Neuron (in vitro differentiated cells): ENCODE measurements at regions not wholly inside any gene's neighbourhood (a gene's known extent, or its start where the extent isn't known, plus 50 kb on each side); places are given as distances from the start of the nearest gene placed in this dataset.

Source experiments
- H2AFZ ChIP-seq: one replicate; pipeline ENCODE4 v1.6.1; 2013; ENCODE audit warnings: low read depth, mild to moderate bottlenecking, inconsistent platforms, low read length, moderate library complexity
- H3K27me3 ChIP-seq: one replicate; pipeline ENCODE4 v1.6.1; 2013; ENCODE audit warnings: low read length; ENCODE audit not compliant: insufficient read depth
- H3K36me3 ChIP-seq: one replicate; pipeline ENCODE4 v1.6.1; 2013; ENCODE audit warnings: low read length; ENCODE audit not compliant: insufficient read depth
- H3K4me1 ChIP-seq: one replicate; pipeline ENCODE4 v1.6.1; 2013; ENCODE audit warnings: low read length; ENCODE audit not compliant: insufficient read depth
- H3K4me3 ChIP-seq: 2 replicates; pipeline ENCODE4 v1.5.1; 2013; ENCODE audit warnings: mild to moderate bottlenecking, low read length, moderate library complexity
- H3K9me3 ChIP-seq: one replicate; pipeline ENCODE4 v1.6.1; 2013; ENCODE audit warnings: low read length

DNA sequence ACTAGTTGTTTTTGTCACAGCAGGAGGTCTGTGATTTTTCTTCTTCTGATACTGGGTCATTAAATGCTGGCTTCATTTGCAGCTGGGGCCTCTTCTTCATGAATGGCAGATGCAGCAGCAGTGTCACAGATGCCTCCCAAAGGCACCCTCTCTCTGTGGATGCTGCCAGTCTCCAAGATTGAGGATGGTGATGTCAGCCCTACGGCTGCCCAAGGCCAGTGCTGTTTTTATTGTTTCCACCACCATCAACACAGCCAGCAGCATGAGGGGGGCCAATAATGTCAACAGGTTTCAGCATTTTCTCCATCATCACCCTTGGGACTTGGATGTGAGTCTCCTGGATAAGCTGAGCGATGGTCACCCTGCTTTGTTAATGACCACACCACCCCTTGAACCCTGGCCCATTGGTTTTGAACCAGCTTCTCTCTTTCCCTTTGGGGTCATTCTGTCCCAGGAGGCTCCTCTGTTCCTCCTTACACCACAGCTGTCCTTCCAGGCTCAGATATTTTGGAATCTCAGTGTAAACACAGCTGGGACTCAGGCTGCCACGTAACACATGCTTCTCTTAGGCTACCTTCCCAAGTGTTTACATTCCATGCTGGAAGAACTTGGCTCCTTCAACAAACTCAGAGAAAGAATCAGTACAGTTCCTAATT is 151.7 kb upstream of the DDHD1 start:
- H3K4me3 ChIP-seq = no peak overlapping the region
- H3K4me1 ChIP-seq = peaks cover 14% of the 10 kb centered on the region
- no peak overlapping the region for H2AFZ ChIP-seq
- H3K27me3 ChIP-seq = no peaks in the 10 kb centered on the region
- no peaks in the 10 kb centered on the region for H3K36me3 ChIP-seq
- no peaks in the 10 kb centered on the region for H3K9me3 ChIP-seq

DNA sequence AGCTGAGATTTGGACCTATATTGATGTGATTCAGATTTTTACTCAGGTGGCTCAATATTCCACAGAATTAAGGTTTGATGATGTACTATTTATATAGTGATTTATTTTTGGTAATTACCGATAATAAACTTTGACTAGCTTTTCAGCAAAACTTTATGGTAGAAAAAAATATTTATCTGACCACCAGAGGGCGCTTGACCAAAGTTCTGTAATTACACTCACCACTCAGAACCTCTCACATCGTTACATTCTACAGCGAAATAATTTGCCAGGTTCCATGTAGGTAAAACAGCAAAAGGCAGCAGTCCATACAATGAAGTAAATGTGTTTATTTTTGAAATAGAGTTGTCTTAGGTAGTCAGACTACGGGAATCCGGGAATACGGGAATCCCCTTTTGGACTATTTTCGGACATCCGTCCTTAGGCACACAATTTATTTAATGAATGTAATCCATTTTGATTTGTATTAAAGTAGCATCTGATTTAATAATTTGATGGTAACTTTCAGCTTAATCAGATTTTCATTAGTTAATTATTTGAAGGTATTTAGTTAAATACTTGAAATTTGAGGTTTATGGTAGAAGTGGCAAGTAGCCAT is 143.0 kb upstream of the DDHD1 start:
- H3K36me3 ChIP-seq = no peaks in the 10 kb centered on the region
- H3K4me3 ChIP-seq = no peak overlapping the region
- H3K9me3 ChIP-seq = no peaks in the 10 kb centered on the region
- H3K27me3 ChIP-seq = no peaks in the 10 kb centered on the region
- no peaks in the 10 kb centered on the region for H3K4me1 ChIP-seq
- no peak overlapping the region for H2AFZ ChIP-seq

DNA sequence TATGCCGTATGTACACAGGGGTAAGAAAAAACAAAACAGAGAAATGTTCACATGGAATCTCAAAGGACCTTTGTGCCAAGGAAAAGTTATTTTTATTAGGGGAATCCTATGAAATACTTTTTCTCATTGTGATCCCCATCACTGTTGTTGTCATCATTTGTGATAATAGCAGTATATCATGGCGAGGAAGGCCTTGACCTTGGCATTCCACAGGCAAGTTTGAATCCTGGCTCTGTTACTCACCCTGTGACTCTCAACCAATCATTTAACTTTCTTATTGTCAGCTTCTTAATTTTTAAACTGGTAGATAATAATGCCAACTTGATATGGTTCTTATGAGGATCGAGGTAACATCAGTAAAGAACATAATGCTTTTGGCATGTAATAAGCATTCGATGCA is 142.2 kb upstream of the DDHD1 start:
- H3K9me3 ChIP-seq = no peaks in the 10 kb centered on the region

DNA sequence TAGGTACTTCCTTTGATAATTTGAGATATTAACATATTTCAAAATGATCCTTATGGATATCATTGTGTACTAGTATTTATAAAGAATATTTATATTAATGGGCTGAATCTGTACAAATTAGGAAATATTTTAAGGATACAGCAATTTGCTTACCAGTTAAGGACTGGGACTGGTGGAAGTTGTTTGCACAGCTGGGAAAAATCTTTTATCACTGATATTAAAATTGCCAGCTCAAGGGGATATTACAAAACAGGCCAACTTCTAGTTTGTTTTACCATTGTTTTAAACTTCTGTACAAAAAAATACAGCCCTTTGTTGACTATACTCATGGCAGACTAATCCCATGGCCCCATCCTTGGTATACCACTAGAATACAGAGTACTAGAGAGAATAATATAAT is 133.2 kb upstream of the DDHD1 start:
- Histone ChIP-seq H3K36me3 (no peaks in the 10 kb centered on the region), H3K4me3 (no peak overlapping the region), H2AFZ (no peak overlapping the region), H3K9me3 (no peaks in the 10 kb centered on the region), H3K27me3 (no peaks in the 10 kb centered on the region), H3K4me1 (no peaks in the 10 kb centered on the region)

More for the DNA sequence above, 142.2 kb upstream of the DDHD1 start:
- no peaks in the 10 kb centered on the region for H3K36me3 ChIP-seq
- H3K4me1 ChIP-seq = no peaks in the 10 kb centered on the region
- no peaks in the 10 kb centered on the region for H3K27me3 ChIP-seq
- H2AFZ ChIP-seq = no peak overlapping the region
- H3K4me3 ChIP-seq = no peak overlapping the region

DNA sequence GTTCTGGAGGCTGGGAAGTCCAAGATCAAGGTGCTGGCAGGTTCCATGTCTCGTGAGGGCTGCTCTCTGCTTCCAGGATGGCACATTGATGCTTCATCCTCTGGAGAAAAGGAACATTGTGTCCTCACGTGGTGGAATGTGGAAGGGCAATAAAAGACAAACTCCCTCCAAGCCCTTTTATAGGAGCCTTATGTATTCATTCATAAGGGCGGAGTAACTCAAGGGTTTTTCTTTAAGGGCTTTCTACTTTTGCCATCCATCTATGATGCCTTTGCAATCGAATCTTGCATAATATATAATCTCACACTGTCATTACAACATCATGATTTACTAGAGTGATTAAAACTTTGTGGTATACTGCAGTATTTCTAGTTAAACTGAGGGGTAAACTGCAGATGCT is 132.7 kb upstream of the DDHD1 start:
- no peaks in the 10 kb centered on the region for H3K4me1 ChIP-seq
- no peaks in the 10 kb centered on the region for H3K9me3 ChIP-seq
- H3K4me3 ChIP-seq = no peak overlapping the region
- no peaks in the 10 kb centered on the region for H3K27me3 ChIP-seq
- no peak overlapping the region for H2AFZ ChIP-seq
- H3K36me3 ChIP-seq = no peaks in the 10 kb centered on the region

DNA sequence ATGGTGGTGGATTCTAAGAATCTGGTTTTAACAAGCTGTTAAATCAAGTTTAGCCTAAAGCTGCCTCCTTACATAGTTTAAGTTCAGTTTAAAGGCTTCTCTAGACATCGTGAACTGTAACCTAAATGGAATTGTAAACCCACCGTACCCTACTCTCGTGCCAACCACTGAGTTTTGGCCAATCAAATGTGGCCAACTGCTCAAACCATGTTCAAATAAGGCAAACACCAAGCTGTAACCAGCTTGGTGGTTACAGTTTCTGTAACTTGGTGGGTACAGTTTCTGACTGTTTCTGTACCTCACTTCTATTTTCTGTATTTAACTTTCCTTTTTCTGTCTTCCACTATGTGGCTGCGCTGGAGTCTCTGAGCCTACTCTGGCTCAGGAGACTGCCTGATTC is 131.9 kb upstream of the DDHD1 start:
- Histone ChIP-seq H3K4me1 (no peaks in the 10 kb centered on the region), H3K4me3 (no peak overlapping the region), H3K36me3 (no peaks in the 10 kb centered on the region), H3K27me3 (no peaks in the 10 kb centered on the region), H3K9me3 (no peaks in the 10 kb centered on the region), H2AFZ (no peak overlapping the region)

DNA sequence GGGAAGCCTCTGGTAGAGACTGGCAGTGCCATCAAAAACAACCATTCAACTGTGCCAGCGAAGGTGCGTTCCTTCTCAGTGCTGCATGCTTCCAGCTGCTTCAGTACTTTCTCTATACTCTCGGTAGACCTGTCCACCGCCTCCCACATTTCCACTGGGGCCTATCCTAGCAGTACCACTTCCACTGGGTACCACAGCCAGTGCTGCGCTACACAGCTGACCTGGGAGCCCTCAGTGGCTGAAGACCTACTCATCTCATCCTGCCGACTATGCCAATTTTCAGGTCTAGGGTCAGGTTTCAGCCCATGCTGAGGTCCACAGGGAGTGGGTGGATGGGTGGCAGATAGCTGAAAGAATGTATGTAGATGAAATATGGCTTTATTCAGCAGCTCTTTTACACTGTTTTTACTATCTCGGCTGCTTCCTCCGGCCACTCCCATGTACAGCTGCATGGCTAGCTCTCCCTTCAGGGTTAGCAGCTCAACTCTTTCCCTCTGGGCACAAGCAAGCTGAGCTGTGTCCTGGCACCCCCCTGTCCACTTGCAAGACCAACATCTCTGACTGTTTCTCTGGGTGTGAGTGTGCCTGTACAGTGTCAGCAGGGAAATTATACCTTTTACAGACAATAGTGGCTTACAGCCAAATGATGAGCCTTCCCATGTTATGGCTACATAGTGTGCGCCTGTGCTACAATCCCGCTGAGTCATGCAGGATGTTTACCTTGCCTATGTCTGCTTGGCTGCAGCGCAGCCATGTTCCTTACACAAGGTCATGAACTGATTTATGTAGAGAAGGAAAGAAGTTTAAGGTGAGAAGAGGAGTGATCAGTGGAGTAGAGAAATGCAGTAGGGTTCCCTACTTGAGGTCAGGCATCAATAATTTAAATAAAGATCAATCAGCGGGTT is 125.7 kb upstream of the DDHD1 start:
- H3K9me3 ChIP-seq = peaks cover 17% of the 10 kb centered on the region
- no peaks in the 10 kb centered on the region for H3K27me3 ChIP-seq
- H2AFZ ChIP-seq = no peak overlapping the region
- no peaks in the 10 kb centered on the region for H3K4me1 ChIP-seq
- no peak overlapping the region for H3K4me3 ChIP-seq
- H3K36me3 ChIP-seq = no peaks in the 10 kb centered on the region

DNA sequence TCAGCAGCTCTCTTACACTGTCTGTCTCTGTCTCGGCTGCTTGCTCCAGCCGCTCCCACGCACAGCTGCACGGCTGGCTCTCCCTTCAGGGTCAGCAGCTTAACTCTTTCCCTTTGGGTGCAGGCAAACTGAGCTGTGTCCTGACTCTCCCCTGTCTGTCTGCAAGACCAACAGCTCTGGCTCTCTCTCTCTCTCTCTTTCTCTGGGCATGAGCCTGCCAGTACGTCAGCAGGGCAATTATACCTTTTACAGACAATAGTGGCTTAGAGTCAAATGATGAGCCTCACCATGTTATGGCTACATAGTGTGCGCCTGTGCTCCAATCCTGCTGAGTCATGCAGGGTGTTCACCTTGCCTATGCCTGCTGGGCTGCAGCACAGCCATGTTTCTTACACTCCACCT is 120.5 kb upstream of the DDHD1 start:
- no peaks in the 10 kb centered on the region for H3K27me3 ChIP-seq
- H3K36me3 ChIP-seq = no peaks in the 10 kb centered on the region
- H2AFZ ChIP-seq = no peak overlapping the region
- H3K4me3 ChIP-seq = no peak overlapping the region
- no peaks in the 10 kb centered on the region for H3K4me1 ChIP-seq
- peaks cover 13% of the 10 kb centered on the region for H3K9me3 ChIP-seq

DNA sequence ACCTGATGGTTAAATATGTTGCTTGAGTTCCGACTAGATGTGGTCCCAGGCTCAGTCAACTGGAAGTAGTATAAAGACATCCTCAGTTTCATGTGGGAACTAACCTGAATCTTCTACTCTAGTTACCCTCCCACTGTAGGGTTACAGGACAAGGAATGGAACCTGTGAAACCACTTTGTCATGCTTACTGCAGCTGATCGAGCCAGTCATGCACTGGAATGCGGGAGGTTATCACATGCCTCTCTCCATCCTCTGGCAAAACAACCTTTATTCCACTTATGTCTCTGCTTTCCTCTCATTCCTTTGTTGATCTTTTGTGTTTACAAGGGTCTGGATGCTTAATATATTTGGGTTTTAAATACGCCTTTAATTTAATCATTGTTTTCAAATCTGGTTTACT is 111.9 kb upstream of the DDHD1 start:
- no peak overlapping the region for H3K4me3 ChIP-seq
- H3K4me1 ChIP-seq = peaks cover 14% of the 10 kb centered on the region
- H2AFZ ChIP-seq = no peak overlapping the region
- H3K36me3 ChIP-seq = no peaks in the 10 kb centered on the region
- H3K9me3 ChIP-seq = peaks cover 7% of the 10 kb centered on the region
- no peaks in the 10 kb centered on the region for H3K27me3 ChIP-seq

DNA sequence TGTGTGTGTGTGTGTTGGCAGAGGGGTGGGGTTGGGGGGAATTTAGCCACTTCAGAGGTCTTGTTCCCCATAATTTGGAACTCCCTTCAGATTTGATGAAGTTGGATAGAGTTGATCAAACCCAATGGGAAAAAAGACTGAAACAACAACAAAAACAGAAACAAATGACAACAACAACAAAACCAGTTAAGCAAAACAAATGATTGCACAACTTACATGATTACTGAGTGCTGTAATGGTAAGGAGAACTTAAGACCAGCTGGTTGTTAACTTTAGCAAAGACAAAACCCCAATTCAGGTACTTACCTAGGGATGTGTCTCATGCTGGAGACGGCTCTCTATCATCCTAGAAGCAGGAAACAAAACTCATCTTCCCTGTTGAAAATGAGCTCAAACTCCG is 107.8 kb upstream of the DDHD1 start:
- Histone ChIP-seq H2AFZ (no peak overlapping the region), H3K27me3 (no peaks in the 10 kb centered on the region), H3K4me3 (no peak overlapping the region), H3K36me3 (no peaks in the 10 kb centered on the region), H3K4me1 (peaks cover 22% of the 10 kb centered on the region), H3K9me3 (peaks cover 10% of the 10 kb centered on the region)

DNA sequence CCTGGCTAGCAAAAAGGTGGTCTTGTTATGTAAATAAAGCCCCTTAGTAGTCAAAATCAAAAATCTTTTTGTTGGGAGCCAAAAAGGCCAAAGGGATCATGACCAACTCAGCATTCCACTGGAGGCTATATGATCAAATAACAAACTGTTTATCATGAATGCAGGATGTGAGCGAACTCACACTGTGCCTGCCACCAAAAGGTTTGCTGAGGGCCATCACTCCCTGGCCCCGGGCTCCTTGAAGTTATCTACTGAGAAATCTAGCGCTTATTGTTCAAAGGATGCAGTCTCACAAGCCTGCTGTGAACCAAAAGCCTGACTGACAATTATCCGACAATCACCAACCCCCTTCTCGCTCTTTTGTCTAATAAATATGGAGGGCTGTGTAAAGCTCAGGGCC is 107.2 kb upstream of the DDHD1 start:
- H2AFZ ChIP-seq = no peak overlapping the region
- no peaks in the 10 kb centered on the region for H3K27me3 ChIP-seq
- no peaks in the 10 kb centered on the region for H3K36me3 ChIP-seq
- H3K4me1 ChIP-seq = peaks cover 22% of the 10 kb centered on the region
- H3K4me3 ChIP-seq = no peak overlapping the region
- peaks cover 10% of the 10 kb centered on the region for H3K9me3 ChIP-seq

DNA sequence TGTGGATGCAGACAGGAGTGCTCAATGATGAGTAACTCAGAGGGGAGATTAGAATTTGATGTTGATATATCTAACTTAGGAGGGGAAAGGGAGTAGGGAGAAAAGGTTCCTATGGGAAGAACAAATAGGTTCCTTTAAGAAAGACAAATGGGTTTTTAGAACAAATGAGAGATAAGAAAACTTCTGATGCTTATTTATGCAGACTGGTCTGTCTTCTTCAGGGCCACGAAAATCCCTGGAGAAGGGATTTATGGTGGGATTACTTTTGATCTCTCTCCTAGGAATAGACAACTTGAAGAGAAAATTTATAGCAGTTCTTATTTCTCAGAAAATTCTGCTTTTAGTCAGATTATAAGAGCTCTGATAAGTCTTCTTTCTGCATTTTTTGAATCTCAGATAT is 99.0 kb upstream of the DDHD1 start:
- no peak overlapping the region for H2AFZ ChIP-seq
- H3K27me3 ChIP-seq = no peaks in the 10 kb centered on the region
- H3K9me3 ChIP-seq = peaks cover 1% of the 10 kb centered on the region
- no peak overlapping the region for H3K4me3 ChIP-seq
- no peaks in the 10 kb centered on the region for H3K4me1 ChIP-seq
- no peaks in the 10 kb centered on the region for H3K36me3 ChIP-seq

DNA sequence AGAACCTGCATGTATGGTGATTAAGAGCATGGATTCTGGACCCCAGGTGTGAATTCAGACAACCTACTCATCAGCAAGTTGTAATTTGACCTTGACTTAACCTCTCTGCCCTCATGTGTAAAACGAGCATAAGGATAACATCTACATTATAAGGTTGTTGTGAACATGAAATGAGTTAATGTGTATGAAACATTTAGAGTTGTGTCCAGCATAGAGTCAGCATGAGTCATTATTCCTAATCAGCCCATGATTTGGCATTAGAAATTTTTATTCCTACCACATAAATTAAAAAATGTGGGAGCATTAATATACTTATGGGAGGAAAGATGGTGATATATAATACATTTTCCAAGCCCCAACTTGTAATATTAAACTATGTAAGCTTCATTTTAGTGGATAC is 95.9 kb upstream of the DDHD1 start:
- no peaks in the 10 kb centered on the region for H3K4me1 ChIP-seq
- H3K27me3 ChIP-seq = no peaks in the 10 kb centered on the region
- no peak overlapping the region for H2AFZ ChIP-seq
- no peaks in the 10 kb centered on the region for H3K36me3 ChIP-seq
- H3K4me3 ChIP-seq = no peak overlapping the region
- H3K9me3 ChIP-seq = peaks cover 1% of the 10 kb centered on the region
